IgD-negative memory B cell (primary cell): ENCODE measurements at regions not wholly inside any gene's neighbourhood (a gene's known extent, or its start where the extent isn't known, plus 50 kb on each side); places are given as distances from the start of the nearest gene placed in this dataset.
"Not testable (repeated sequence)": the region's sequence is repeated elsewhere in the genome, so short reads cannot be mapped to it uniquely, and the experiment has no call there.

Experiments
- H3K27ac Mint-ChIP-seq, 3 donors: one replicate each; pipeline ENCODE4 v1.8.0; 2020 to 2022; ENCODE audit warnings: mild to moderate bottlenecking in 3 of 3, mixed read lengths in 3 of 3, moderate library complexity in 1 of 3
- H3K27me3 Mint-ChIP-seq: one replicate; pipeline ENCODE4 v1.8.0; 2021; ENCODE audit warnings: mixed read lengths
- H3K36me3 Mint-ChIP-seq: one replicate; pipeline ENCODE4 v1.8.0; 2020; ENCODE audit warnings: mild to moderate bottlenecking, mixed read lengths
- H3K4me1 Mint-ChIP-seq, 3 donors: one replicate each; pipeline ENCODE4 v1.8.0; 2020 to 2022; ENCODE audit warnings: mixed read lengths in 3 of 3, mild to moderate bottlenecking in 1 of 3
- H3K4me3 Mint-ChIP-seq, 4 donors: one replicate each; pipeline ENCODE4 v1.8.0; 2020 to 2022; ENCODE audit warnings: mild to moderate bottlenecking in 4 of 4, mixed read lengths in 4 of 4, moderate library complexity in 3 of 4
- H3K9me3 Mint-ChIP-seq, 3 donors: one replicate each; pipeline ENCODE4 v1.8.0; 2020 to 2021; ENCODE audit warnings: mixed read lengths in 3 of 3, mild to moderate bottlenecking in 1 of 3

DNA sequence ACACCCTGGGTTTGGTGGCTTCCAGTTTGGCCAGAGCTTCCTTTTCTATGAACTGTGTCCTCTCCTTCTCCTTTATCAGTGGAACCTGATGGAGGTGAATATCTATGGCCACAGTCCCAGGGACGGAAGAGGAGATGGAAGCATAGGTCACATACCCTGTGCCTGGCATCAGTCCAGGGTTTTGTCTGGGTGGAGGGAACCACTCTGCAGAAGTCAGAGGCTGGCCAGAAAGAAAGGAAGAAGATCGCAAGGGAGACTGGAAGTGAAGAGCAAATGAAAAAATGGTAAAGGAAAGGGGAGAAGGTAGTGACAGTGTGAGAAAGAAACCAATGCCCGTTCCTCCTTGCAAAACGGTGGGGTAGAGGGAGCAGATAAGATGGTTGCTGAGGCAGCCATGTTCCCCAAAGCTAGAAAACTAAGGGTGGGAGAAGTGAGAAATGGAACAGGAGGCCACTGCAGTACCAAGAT lies 77.9 kb upstream of the HECW1 start:
- Mint-ChIP-seq H3K9me3 (no peaks in the 10 kb centered on the region), H3K4me3 (no peak overlapping the region), H3K36me3 (no peaks in the 10 kb centered on the region), H3K4me1 (no peaks in the 10 kb centered on the region), H3K27ac (no peak overlapping the region), H3K27me3 (peaks cover 2% of the 10 kb centered on the region)

- no peaks in the 10 kb centered on the region for H3K36me3 Mint-ChIP-seq
- no peak overlapping the region for H3K4me3 Mint-ChIP-seq
- H3K4me1 Mint-ChIP-seq = peaks cover 0 to 3% (median 0%) of the 10 kb centered on the region in 3 donors
- H3K27me3 Mint-ChIP-seq = peaks cover 2% of the 10 kb centered on the region
- no peaks in the 10 kb centered on the region for H3K9me3 Mint-ChIP-seq
- H3K27ac Mint-ChIP-seq = no peak overlapping the region
Observed at GRCh38 chr7:43037531-43037930, 74.9 kb upstream of the HECW1 start.

DNA sequence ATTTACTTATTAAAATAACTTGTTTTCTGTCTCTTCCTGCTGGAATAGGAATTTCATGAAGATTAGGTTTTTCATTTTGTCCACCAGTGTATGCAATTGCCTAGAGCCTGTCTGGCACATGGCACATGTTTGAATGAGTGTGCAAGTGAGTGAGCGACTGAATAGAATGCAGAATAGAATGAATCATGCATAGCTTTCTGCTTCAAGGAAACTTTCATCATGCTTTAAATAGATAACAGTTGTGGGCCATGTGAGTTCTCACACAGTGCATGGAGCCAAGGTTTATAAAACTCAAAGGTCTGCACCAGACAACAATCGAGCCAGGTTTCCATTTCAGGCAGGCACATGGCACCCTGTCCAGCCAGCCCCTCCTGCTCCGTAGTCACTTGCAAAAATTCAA lies 74.2 kb upstream of the HECW1 start:
- H3K27ac Mint-ChIP-seq = no peak overlapping the region
- no peaks in the 10 kb centered on the region for H3K36me3 Mint-ChIP-seq
- no peak overlapping the region for H3K4me3 Mint-ChIP-seq
- H3K27me3 Mint-ChIP-seq = peaks cover 6% of the 10 kb centered on the region
- no peaks in the 10 kb centered on the region for H3K9me3 Mint-ChIP-seq
- peaks cover 0 to 3% (median 0%) of the 10 kb centered on the region in 3 donors for H3K4me1 Mint-ChIP-seq

GRCh38 chr7:43039346-43039745 lies 73.1 kb upstream of the HECW1 start:
- Mint-ChIP-seq H3K36me3 (no peaks in the 10 kb centered on the region), H3K9me3 (peaks cover 0 to 1% (median 0%) of the 10 kb centered on the region in 3 donors), H3K27ac (no peak overlapping the region), H3K4me1 (peaks cover 0 to 3% (median 0%) of the 10 kb centered on the region in 3 donors), H3K4me3 (no peak overlapping the region), H3K27me3 (peaks cover 5% of the 10 kb centered on the region)

GRCh38 chr7:43040461-43040860 lies 72.0 kb upstream of the HECW1 start:
- Mint-ChIP-seq H3K9me3 (peaks cover 0 to 1% (median 0%) of the 10 kb centered on the region in 3 donors), H3K36me3 (no peaks in the 10 kb centered on the region), H3K4me1 (peaks cover 0 to 3% (median 0%) of the 10 kb centered on the region in 3 donors), H3K27ac (no peak overlapping the region), H3K4me3 (no peak overlapping the region), H3K27me3 (peaks cover 5% of the 10 kb centered on the region)

- H3K27me3 Mint-ChIP-seq = peaks cover 9% of the 10 kb centered on the region
- no peaks in the 10 kb centered on the region for H3K36me3 Mint-ChIP-seq
- H3K9me3 Mint-ChIP-seq = peaks cover 0 to 1% (median 0%) of the 10 kb centered on the region in 3 donors
- H3K4me3 Mint-ChIP-seq = no peak overlapping the region
- peaks cover 0 to 3% (median 0%) of the 10 kb centered on the region in 3 donors for H3K4me1 Mint-ChIP-seq
- H3K27ac Mint-ChIP-seq = peak overlapping the region in 1 of 3 donors; percentile 59
Observed at GRCh38 chr7:43041105-43041504, 71.3 kb upstream of the HECW1 start.

DNA sequence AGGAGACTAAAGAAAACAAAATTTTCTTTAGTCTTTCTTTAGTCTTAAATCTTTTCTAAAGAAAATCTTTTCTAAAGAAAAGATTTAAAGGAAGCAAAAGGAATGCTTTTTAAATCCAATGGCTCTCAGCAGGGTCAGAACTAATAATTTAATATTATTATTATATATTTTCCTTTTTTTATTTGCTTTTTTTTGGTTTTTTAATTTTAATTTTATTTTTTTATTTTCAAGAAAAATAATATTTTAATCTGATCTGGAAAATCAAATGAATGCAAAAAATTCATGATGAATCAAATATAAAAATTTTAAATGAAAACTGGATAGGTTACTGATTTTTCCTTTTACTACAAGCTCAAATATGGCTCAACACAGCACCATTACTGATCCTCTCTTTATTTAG lies 70.7 kb upstream of the HECW1 start:
- Mint-ChIP-seq H3K36me3 (no peaks in the 10 kb centered on the region), H3K4me3 (no peak overlapping the region), H3K9me3 (peaks cover 0 to 1% (median 0%) of the 10 kb centered on the region in 3 donors), H3K4me1 (peaks cover 0 to 3% (median 0%) of the 10 kb centered on the region in 3 donors), H3K27me3 (peaks cover 9% of the 10 kb centered on the region), H3K27ac (no peak overlapping the region)

DNA sequence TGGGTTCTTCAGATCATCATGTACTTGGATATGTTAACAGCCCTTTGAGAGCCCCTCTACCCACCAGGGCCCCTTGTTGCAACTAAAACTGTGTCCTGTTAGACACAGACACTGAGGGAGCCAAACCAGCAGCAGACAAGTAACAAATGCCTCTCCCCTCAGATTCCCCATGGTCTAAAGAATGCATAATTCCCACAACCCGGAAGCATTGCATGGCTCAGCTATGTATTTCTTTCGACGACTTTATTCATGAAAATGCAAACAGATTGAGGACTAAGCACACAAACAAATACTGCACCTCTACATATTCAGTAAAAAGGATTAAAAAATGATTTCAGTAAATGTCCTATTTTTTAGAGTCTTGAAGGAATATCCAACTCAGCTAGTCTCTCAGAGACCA lies 70.1 kb upstream of the HECW1 start:
- H3K9me3 Mint-ChIP-seq = peaks cover 0 to 1% (median 0%) of the 10 kb centered on the region in 3 donors
- H3K27ac Mint-ChIP-seq = no peak overlapping the region
- H3K4me1 Mint-ChIP-seq = peaks cover 0 to 3% (median 0%) of the 10 kb centered on the region in 3 donors
- H3K4me3 Mint-ChIP-seq = no peak overlapping the region
- H3K27me3 Mint-ChIP-seq = peaks cover 9% of the 10 kb centered on the region
- H3K36me3 Mint-ChIP-seq = no peaks in the 10 kb centered on the region

GRCh38 chr7:43044511-43044910 lies 67.9 kb upstream of the HECW1 start:
- Mint-ChIP-seq H3K27ac (no peak overlapping the region), H3K9me3 (peaks cover 3 to 13% (median 12%) of the 10 kb centered on the region in 3 donors), H3K36me3 (peaks cover 2% of the 10 kb centered on the region), H3K4me1 (peaks cover 0 to 3% (median 0%) of the 10 kb centered on the region in 3 donors), H3K27me3 (peaks cover 10% of the 10 kb centered on the region), H3K4me3 (no peak overlapping the region)

- H3K27ac Mint-ChIP-seq = no peak overlapping the region
- peak overlapping the region in 2 of 4 donors; percentile 0 to 60 for H3K4me3 Mint-ChIP-seq
- H3K36me3 Mint-ChIP-seq = no peaks in the 10 kb centered on the region
- peaks cover 3% of the 10 kb centered on the region for H3K27me3 Mint-ChIP-seq
- peaks cover 1 to 8% (median 4%) of the 10 kb centered on the region in 3 donors for H3K9me3 Mint-ChIP-seq
- H3K4me1 Mint-ChIP-seq = peaks cover 10 to 17% (median 13%) of the 10 kb centered on the region in 3 donors
Observed at GRCh38 chr7:43054052-43054722, 58.3 kb upstream of the HECW1 start.

DNA sequence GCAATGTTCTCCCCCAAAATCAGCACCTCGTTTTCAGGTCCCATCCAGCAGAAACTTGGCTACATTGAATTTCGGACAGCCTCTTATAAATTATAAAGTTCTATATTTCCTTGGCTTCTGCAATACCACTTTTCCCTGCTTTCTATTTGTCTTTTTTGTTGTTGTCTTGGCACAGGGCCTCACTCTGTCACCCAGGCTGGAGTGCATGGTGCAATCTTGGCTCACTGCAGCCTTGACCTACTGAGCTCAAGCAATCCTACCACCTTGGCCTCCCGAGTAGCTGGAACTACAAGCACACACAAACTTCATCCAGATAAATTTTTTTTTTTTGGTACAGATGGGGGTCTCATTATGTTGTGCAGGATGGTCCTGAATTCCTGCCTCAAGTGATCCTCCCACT lies 55.3 kb upstream of the HECW1 start:
- peaks cover 10 to 17% (median 13%) of the 10 kb centered on the region in 3 donors for H3K4me1 Mint-ChIP-seq
- peaks cover 3% of the 10 kb centered on the region for H3K27me3 Mint-ChIP-seq
- no peak overlapping the region for H3K27ac Mint-ChIP-seq
- H3K36me3 Mint-ChIP-seq = no peaks in the 10 kb centered on the region
- H3K4me3 Mint-ChIP-seq = no peak overlapping the region
- no peaks in the 10 kb centered on the region for H3K9me3 Mint-ChIP-seq

DNA sequence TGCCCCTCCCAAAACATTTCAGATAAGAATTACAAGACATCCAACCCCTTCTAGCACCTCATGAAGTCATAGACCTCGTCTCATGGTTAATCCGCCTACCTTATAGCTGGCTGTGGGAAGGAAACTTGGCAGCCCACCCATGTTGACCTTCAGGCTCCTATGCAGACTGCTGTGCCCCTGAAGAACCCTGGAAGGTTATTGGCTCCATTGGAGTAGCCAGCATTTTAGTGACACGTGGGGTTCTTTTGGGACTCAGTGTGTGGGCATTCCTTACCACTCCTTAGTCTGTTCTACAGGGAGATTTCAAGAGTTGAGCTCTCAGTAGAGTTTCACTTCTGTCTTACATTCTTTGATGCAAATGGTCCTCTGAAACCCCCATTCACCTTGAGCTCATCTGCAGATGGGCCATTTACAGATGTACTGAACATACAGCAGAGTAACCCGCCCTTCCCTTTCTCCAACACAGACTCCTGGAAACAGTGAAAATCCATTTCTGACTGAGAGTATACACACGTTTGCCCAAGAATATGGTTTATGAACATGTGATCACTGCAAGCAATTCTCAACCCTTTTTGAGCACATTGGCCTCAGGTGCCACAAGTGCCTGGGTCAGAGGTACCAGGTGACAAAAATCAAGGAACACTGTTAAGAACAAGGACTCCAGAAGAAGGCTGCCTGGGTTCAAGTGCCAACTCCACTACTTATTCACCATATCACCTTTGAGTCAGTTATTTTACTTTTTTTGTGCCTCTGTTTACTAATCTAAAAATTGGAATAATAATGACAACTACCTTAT lies 54.0 kb upstream of the HECW1 start:
- H3K27ac Mint-ChIP-seq = no peak overlapping the region

DNA sequence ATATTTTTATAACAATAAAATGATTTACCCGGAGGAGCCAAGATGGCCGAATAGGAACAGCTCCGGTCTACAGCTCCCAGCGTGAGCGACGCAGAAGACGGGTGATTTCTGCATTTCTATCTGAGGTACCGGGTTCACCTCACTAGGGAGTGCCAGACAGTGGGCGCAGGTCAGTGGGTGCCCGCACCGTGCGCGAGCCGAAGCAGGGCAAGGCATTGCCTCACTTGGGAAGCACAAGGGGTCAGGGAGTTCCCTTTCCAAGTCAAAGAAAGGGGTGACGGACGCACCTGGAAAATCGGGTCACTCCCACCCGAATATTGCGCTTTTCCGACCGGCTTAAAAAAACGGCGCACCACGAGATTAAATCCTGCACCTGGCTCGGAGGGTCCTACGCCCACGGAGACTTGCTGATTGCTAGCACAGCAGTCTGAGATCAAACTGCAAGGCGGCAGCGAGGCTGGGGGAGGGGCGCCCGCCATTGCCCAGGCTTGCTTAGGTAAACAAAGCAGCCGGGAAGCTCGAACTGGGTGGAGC lies 53.3 kb upstream of the HECW1 start:
- H3K36me3 Mint-ChIP-seq, H3K27ac Mint-ChIP-seq, H3K9me3 Mint-ChIP-seq, H3K27me3 Mint-ChIP-seq: not testable (repeated sequence)
- Mint-ChIP-seq H3K4me3 (peak overlapping the region in 1 of 4 donors; percentile 60), H3K4me1 (peaks cover 10 to 15% (median 13%) of the 10 kb centered on the region in 3 donors)

More for the DNA sequence above, 54.0 kb upstream of the HECW1 start:
- Mint-ChIP-seq H3K27me3 (peaks cover 3% of the 10 kb centered on the region), H3K4me1 (peaks cover 10 to 17% (median 13%) of the 10 kb centered on the region in 3 donors), H3K9me3 (no peaks in the 10 kb centered on the region), H3K36me3 (no peaks in the 10 kb centered on the region), H3K4me3 (no peak overlapping the region)
